GM19328 (cell line): ENCODE measurements at regions not wholly inside any gene's neighbourhood (a gene's known extent, or its start where the extent isn't known, plus 50 kb on each side); places are given as distances from the start of the nearest gene placed in this dataset.
"Not testable (repeated sequence)": the region's sequence is repeated elsewhere in the genome, so short reads cannot be mapped to it uniquely, and the experiment has no call there.

Source experiments
- ATAC-seq: cut with Tn5 transposase; IDR thresholded peaks from one replicate; pipeline ENCODE4 v1.9.1; 2021; ENCODE audit warnings: mild to moderate bottlenecking, moderate library complexity; ENCODE audit not compliant: unreplicated experiment

DNA sequence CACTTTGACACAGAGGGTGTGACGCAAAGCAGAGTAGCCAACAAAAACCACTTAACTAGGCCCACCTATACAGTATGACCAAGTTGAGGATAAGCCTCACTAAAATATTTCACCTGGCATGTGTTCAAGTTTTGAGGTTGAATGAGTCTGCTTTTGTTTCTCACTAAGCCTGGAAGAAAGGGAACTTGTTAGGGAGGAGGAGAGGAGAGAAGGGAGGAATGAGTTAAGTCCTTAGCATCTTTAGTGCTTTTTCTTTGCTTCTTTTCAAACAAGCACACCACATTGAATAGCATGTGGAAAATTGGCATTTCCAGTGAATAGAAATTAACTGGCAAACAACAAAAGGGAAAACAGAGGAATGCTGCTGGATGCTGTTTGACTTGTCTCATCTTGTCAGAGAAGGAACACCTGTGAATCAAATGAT lies 461.9 kb downstream of the GJA1 start:
- no peak for ATAC-seq

DNA sequence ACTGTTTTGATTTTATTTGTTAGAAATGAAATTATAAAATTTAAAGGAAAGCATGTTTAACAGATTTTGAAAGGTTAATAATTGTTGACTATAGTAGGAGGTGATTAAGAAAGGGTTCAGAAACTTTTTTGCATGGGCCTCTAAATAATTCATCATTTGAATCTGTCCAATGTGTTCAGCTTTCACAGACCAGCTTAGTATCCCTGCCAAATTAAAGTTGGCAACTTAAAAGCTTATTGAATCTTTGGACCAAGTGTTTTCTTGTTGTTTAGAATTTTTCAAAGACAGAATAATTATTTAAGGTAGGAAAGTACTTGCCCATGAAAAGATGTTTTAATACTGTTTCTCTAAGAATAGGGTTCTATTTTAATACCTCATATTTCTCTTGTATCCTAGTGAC lies 466.0 kb downstream of the GJA1 start:
- ATAC-seq: no peak

DNA sequence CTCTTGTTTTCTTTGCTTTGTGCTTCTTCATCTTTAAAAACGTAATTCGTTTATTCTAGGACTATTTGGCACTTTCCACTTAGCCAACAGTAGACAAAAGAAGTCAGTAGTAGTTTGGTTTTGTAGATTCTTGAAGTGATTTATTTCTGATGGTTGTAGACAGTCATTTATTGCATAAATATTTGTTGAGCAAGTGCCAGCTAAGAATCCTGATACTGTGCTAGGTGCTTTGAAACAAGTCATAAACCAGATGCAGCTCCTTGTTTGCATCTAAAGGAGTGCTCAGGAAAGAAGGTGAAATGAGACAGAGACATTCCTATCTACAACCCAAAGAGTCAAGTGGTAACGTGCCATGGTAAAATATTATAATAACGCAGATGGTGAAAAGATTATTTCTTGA lies 469.1 kb downstream of the GJA1 start:
- ATAC-seq: no peak

DNA sequence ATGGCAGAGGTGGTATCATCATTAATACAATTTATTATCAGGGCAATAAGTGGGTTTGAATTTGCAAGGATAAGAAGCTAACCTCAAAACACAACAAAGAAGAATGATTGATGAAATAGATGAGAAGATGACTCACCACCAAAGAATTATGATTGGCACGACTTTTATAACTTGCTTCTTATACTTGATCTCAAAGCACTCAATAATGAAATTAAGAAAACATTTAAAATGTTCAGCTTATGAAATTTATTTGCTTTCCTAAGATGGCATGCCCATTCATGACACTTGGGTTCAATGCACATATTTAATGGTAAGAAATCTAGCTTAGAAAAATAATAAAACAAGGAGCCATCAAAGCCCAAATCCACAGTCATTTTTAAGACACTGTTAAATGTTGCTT lies 477.5 kb downstream of the GJA1 start:
- ATAC-seq: no peak

DNA sequence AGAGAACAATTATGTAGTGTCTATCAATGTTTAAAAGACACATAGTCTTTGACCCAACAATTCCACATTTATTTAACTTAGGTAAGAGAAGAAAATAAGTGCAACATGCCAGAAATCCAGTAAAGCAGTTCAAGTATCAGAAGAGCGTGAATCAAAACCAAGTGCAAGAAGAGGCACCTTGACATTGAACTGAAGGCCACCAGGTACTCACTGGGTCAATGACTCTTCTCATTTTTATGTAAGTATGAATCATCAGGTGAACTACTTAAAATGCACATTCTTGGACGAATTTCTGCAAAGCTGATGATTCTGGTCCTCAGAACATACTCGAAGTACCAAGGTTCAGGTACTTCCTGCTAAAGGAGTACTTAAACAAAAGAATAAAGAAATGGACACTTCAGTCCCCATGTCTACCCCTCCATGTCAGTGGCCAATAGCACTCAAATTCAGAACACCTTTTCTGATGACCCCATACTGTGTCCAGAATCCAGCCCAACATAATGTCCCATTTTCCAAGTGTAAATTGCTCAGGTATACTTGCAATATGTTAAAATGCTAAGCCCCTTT lies 481.9 kb downstream of the GJA1 start:
- no peak for ATAC-seq

DNA sequence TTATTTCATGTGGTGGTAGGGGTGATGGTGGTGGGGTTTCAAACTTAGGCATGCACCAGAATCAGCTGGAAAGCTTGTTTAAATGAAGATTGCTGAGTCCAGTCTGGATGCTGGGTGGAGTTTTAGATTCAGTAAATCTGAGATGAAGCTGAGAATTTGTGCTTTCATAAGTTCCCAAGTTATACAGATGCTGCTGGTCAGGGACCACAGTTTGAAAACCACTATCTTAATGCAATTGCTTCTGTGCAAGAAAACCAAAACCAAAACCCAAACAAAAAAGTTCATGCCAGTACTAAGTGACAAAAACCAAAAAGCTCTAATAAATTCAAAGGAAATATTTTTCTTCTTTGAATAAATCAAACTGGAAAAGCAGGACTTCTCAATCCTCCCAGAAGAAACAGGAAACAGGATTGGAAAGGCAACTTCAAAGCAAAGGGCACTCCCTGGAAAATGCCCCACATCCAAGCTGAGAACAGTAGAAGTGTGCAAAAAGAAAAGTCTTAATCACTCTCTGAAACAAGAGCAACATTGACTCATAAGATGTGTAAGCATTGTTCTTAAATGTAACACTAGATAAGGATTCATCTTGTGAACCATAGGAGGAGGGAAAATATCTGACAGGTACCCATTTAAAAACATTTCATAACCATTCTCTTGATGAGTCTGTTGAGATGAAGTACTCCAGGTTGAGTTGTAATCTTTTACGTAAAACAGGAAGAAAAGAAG lies 481.5 kb upstream of the HSF2 start:
- no peak for ATAC-seq

DNA sequence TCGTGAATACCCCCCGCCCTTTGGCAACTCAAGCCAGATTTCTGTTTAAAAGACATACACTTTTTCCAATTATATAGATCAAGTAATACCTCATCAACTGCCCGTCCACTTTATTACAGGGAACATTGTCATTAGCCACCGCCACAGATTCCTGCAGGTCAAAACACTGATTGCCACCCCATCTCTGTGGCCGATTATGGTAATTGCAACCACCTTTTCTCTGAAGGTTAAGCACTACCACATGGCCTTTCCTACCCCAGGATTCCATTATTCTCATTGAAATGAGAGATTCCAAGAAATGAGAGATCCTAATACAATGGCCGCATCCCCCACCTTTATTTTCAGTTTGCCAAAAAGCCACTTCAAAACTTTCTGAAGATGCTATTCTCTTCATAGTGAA lies 478.8 kb upstream of the HSF2 start:
- ATAC-seq: no peak

DNA sequence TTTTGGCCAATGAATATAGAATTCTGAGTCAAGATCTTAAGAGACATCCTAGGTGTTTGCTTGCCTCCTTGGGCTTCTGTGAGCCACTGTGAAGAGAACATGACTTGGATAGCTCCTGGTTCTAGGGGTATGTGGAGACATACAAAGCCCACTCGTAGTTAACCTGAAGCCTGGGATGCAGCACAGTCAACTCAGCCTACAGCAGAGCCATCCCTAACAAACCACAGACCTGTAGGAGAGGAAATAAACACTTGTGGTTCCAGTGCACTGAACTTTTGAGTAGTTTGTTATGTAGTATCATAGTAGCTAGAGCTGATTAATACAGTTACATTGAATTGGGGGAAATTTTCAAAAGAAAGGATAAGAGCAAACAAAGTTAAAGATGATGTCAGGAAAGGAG lies 474.4 kb upstream of the HSF2 start:
- ATAC-seq: no peak

DNA sequence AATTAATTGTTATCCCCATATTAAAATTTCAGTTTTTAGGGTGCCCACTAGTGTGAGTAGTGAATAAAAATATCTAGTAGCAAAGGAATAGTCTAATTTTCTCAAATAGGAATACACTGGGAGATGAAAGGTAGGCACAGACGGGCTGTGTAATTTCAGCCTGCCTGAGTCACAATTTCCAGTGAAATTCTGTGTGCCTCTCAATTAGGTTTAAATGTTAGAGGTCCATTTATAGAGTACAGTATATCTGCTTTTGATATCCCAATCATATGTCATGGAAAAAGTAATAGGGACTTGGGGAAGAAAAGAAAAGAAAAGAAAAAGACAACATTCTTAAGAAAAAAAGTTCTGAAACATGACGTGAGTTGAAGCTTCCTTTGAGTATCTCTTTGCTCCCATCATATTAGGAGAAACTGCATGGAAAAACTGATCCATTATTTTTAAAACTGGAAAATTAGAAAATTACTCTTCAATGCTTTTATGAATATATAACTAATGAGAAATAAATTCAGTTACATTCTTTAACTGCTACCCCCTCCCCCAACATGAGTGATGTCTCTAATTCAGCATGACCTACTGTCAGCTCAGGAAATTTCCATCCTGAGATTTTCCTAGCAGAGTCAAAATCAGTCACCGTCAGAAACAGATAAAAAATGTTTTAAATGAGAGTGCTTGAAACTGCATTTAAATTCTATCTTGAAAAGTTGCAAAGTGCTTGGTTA lies 473.8 kb upstream of the HSF2 start:
- ATAC-seq: no peak

DNA sequence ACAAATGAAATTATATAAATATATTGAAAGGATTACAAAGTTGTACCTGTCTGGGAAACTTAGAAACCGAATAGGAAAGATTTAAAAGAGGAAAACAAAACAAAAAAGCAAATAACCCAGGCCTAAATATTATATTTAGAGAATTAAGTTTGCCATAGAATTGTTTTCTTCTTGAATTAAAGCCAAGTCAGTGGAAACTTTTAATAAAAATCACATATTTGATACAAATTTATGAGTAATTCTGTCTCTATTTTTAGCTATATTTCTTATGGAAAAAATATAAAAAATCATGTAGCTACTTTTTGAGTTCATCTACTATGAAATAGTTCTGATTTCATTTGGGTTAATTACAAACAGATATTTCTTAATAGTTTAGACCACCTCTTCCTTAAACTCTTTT lies 470.2 kb upstream of the HSF2 start:
- ATAC-seq: no peak

DNA sequence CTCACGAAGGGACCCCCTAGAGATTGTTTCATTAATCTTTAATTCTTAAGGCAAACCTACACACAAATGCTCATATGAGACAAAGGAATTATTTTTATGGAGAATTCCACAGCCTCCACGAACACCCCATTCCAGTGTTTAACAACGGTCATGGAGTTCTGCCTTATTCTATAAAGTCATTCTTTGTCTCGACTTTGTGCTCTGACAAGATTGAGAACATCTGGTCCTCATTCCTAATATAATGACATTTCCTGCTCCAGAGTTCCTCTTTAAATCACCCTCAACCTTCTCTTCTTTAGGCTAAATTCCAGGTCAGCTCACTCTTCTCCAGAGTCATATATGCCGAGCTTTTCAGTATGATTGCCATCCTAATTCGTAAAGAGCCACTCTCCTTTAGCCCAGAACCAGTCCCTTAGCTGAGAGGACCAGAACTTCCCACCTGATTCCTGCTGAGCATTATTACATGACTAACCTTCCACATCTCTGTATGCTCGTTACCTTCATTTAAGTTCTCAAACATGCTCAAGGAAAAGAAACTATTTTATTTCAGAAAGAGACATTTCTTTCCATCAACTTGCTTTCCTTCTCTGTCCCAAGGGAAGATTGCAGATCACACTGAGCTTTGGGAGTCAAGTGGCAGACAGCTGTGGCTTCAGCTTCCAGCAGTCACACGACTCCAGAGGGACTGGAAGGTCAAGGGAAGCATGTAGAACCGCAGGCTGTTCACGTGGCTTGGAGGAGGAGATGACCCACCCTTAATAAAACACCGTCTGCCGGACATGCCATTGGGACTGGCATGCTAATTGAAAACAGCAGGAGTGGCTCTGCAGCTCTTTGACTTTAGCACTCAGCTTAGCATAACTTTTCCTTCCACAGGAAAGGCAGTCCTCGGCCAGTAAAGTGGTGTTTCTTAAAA lies 467.1 kb upstream of the HSF2 start:
- no peak for ATAC-seq

DNA sequence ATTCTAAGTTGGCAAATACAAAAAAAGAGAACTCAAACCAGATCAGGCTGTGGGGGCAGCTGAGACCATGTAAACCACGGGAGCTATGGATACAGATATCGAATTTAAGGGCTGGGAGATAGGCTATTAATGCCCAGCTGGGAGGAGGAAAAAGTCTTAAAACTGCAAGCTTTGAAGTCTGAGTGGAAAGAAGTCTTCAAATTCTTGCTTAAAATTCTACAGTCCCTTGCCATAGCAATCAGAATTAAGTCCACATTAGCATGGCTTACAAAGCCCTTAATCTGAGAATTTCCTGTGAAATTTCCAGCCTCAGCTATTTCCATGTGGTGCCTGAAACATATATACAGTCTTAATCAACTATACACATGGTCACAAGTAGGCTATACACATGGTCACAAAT lies 465.0 kb upstream of the HSF2 start:
- no peak for ATAC-seq

DNA sequence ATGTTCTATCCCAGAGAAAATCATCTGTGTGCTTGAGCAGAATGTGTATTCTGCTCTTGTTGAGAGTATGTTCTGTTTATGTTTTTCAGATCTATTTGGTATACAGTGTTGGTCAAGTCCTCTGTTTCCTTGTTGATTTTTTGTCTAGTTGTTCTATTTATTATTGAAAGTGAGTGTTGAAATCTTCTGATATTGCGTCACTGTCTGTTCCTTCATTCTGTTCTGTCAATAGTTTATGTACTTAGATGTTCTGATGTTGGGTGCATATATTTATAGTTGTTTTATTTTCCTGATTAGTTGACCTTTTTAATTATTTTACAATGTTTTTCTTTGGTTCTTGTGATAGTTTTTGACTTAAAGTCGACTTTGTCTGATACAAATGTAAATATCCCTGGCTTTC lies 458.7 kb upstream of the HSF2 start:
- no peak for ATAC-seq

DNA sequence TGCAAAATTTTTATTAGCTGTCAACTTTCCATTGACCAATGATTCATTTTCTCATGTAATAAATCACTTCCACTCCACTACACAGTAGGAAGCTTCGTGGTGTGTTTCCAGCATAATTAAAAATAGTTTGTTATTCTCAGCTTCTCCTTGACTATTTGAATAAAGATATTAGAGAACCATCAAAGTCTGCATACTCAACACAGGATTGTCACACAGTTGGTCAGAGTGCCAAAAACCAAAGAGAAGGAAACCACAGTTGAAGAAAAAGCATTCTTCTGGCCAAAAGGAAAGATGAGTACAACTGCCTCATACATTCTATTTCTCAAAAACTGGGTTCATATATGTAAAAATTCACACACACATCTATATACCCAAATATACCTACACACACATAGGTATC lies 455.1 kb upstream of the HSF2 start:
- no peak for ATAC-seq

DNA sequence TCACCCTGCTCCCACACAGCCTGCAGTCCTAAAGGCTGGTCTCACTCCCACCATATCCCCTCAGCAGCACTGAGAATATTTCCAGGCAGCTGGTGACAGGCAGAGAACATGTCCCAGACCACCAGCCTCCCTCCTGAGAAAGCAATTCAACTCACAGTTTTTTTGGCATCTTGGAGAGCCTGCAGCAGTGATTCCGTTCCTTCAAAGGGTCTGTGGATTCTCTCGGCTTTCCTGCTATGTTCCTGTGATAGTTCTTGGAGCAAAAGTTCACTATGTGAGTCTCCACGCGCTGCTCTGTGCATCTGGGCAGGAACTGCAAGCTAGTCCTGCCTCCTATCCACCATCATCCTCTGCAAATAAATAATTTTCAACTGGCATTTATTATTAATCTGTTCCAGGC lies 448.3 kb upstream of the HSF2 start:
- no peak for ATAC-seq

DNA sequence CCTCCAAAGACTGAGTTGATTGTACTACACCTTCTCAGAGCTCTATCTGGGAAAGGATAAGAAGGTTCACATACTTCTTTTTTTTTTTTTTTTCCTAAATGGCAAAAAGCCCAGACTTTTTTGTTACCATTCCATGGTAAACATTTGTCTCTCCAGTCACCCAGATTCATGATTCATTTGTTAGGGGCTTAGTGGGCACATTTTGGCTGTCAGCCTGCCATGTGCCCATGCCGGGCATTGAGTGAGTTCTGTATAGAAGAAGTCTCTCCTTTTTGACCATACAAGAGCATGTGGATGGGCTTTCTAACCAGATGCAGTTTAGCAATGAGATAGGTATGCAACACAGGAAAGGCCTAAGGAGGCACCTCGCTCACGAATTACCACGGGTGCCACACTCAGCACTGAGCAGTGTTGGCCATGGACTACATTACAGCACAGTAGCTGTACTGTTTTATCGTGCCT lies 447.5 kb upstream of the HSF2 start:
- no peak for ATAC-seq

DNA sequence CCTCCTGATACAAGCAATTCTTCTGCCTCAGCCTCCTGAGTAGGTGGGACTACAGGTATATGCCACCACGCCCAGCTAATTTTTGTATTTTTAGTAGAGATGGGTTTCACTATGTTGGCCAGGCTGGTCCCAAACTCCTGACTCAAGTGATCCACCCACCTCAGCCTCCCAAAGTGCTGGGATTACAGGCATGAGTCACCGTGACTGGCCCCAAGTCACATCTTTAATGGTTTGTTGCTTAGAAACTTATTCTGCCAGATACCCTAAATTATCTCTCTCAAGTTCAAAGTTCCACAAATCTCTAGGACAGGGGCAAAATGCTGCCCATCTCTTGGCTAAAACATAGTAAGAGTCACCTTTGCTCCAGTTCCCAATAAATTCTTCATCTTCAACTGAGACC lies 444.1 kb upstream of the HSF2 start:
- ATAC-seq: not testable (repeated sequence)

DNA sequence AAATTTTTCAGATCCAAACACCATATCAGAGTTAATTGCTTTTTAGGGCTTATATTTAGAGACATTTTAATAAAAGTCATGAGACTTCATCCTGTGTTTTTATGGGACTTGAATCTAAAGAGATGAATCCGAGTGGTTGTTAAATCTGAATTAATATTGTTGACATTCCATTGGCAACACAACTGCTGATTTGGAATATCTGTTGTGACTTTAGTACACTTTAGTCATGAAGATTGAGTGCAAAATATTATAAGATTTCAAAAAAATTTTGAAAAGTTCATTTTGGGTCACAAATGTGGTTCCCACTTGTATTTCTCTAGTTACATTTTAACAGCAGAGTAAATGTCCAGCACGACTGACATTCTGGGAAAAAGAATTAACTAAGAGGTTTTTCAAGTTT lies 442.7 kb upstream of the HSF2 start:
- ATAC-seq: no peak

DNA sequence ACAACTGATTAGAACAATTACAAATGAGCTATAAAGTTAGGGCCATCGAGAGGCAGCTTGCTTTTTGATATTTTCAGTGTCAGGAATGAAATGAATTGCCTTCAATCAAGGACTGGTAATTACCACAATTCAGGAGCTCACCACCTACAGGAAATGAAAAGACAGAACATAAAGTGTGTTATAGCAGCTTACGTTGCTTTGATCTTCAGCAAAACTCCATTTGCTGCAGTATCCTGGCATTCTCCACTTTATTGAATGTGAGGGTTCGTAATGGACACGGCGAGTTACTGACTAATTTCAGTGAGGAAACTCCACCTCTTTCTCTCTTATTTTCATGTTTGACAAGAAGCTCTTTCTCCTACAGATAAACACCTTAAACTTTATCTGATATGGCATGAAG lies 440.0 kb upstream of the HSF2 start:
- no peak for ATAC-seq

DNA sequence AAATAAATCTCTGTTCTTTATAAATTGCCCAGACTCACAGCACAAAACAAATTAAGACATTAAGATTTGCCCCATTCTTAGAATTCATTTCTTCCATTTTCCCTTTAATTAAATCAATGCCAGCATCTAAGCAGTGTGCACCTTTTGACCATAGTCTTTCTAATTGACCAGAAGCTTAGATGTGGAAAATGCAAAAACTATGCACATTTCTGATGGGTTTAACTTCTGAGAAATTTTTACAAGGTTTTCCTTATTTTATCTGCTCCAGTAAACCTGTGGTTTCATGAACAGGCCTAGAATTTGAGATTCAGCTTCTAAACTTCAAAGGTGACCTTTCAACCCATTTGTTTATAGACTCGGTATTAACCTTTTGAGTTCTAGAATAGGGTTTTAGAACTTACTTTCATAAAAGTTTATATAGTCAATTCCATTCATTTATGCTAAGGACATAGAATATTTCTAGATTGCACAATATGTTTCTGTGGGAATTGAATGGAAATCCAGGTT lies 437.8 kb upstream of the HSF2 start:
- ATAC-seq: no peak

DNA sequence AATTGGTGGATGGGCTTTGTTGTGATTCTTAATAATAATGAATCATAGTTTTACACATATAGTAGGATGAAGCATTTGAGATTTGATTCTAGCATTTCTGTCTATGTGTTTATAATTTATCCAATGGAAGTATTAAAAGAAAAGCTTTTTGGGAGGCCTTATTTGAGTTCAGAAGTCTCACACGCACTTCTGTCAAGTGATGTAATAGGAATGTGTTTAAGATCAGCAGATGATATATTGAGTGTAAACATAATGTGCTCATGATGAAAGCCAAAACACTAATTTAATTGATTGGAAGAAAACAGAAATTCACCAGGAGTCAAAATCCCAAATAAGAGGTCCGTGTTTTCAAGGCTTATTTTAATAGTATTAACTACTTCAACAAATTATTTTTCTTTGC lies 435.6 kb upstream of the HSF2 start:
- ATAC-seq: no peak
